Sigmoid colon (tissue), 6 donors: ENCODE measurements at regions not wholly inside any gene's neighbourhood (a gene's known extent, or its start where the extent isn't known, plus 50 kb on each side); places are given as distances from the start of the nearest gene placed in this dataset.

Experiments
- DNase-seq: peaks from one replicate; pipeline ENCODE4 v3.0.0-alpha.2; 2019
- H3K27ac ChIP-seq, 4 donors: fragments of 200-600 bp; sonication (generic); one replicate each; pipeline ENCODE4 v1.5.1; 2016 to 2019; ENCODE audit warnings: mild to moderate bottlenecking in 1 of 4
- H3K27me3 ChIP-seq, 3 donors: fragments of 200-600 bp; sonication (generic); one replicate each; pipeline ENCODE4 v1.5.1; 2019; ENCODE audit warnings: mild to moderate bottlenecking in 1 of 3
- H3K36me3 ChIP-seq, 4 donors: fragments of 200-600 bp; sonication (generic); one replicate each; pipeline ENCODE4 v1.5.1; 2016 to 2019
- H3K4me1 ChIP-seq, 4 donors: fragments of 200-600 bp; sonication (generic); one replicate each; pipeline ENCODE4 v1.5.1; 2017 to 2019
- H3K4me3 ChIP-seq, 4 donors: fragments of 200-600 bp; sonication (generic); one replicate each; pipeline ENCODE4 v1.5.1; 2017 to 2019; ENCODE audit warnings: mild to moderate bottlenecking in 2 of 4, moderate library complexity in 1 of 4
- H3K9me3 ChIP-seq, 4 donors: fragments of 200-600 bp in 3 of 4; sonication (generic) in 3 of 4; one replicate each; pipeline versions ENCODE4 v1.5.1 to v1.6.1; 2013 to 2019
- CTCF ChIP-seq, 4 experiments: fragments of 450-650 bp in 3 of 4; fragments of 200-600 bp in 1 of 4; IDR thresholded peaks; one replicate each; pipeline ENCODE4 v1.5.1; 2016 to 2019; ENCODE audit warnings: antibody characterized with exemption in 4 of 4, mild to moderate bottlenecking in 3 of 4, moderate library complexity in 2 of 4
- EP300 ChIP-seq, 4 donors: sonication (generic); formaldehyde crosslinking; IDR thresholded peaks; one replicate each; pipeline ENCODE4 v1.6.1; 2017; ENCODE audit warnings: antibody characterized with exemption in 4 of 4
- POLR2A ChIP-seq, 2 donors: fragments of 450-650 bp; IDR thresholded peaks; one replicate each; pipeline ENCODE4 v1.6.1; 2016; ENCODE audit warnings: antibody characterized with exemption in 2 of 2, mild to moderate bottlenecking in 2 of 2, moderate library complexity in 2 of 2
- POLR2AphosphoS5 ChIP-seq, 4 donors: sonication (generic); formaldehyde crosslinking; IDR thresholded peaks; one replicate each; pipeline ENCODE4 v1.6.1; 2017; ENCODE audit warnings: antibody characterized with exemption in 4 of 4
- WGBS, 2 donors: extraction: QIAGEN DNeasy Blood & Tissue Kit; methylation state at CpG; one replicate each; pipeline ENCODE4 v1.1.7; 2013; 5-methylcytosine and 5-hydroxymethylcytosine counted together
- intact Hi-C: fragments of 100-400 bp; cut with DNase I; formaldehyde crosslinking; loops from one replicate; pipeline ENCODE4 v1.15.1; 2023
- donor health status: healthy with polysubstance abuse.
- donor health status: healthy.

- Histone ChIP-seq H3K4me3 (no peak overlapping the region), H3K27me3 (no peaks in the 10 kb centered on the region), H3K27ac (peak overlapping the region in 3 of 4 donors; percentile 79 to 81 (median 80)), H3K4me1 (peaks cover 0 to 76% (median 66%) of the 10 kb centered on the region in 4 donors), H3K36me3 (no peaks in the 10 kb centered on the region), H3K9me3 (no peaks in the 10 kb centered on the region)
- TF ChIP-seq EP300 (IDR thresholded peaks at IDR 0.05) (no peak), POLR2A (IDR thresholded peaks at IDR 0.05) (no peak), CTCF (IDR thresholded peaks at IDR 0.05) (no peak), POLR2AphosphoS5 (IDR thresholded peaks at IDR 0.05) (no peak)
- DNase-seq: no peak
- intact Hi-C loops: no loop called here
- WGBS, 2 donors: 52 to 57% methylated on average over 1 of the region's 1 CpG
Measured at GRCh38 chr13:30120133-30120822, 187.1 kb downstream of the KATNAL1 start.

GRCh38 chr13:30119476-30119875 is 187.9 kb downstream of the KATNAL1 start:
- Histone ChIP-seq H3K36me3 (no peaks in the 10 kb centered on the region), H3K4me3 (peak overlapping the region in 1 of 4 donors; percentile 7), H3K27ac (peak overlapping the region in 3 of 4 donors; percentile 79 to 81 (median 80)), H3K4me1 (peaks cover 0 to 72% (median 64%) of the 10 kb centered on the region in 4 donors), H3K9me3 (no peaks in the 10 kb centered on the region), H3K27me3 (no peaks in the 10 kb centered on the region)
- WGBS, 2 donors: 4 to 8% methylated on average over 6 of the region's 6 CpGs
- peak; percentile 85 to 95 (median 90) for TF ChIP-seq POLR2AphosphoS5 (IDR thresholded peaks at IDR 0.05)
- no peak for TF ChIP-seq POLR2A (IDR thresholded peaks at IDR 0.05)
- peak; percentile 45 to 81 (median 68) for TF ChIP-seq EP300 (IDR thresholded peaks at IDR 0.05)
- DNase-seq: no peak
- intact Hi-C loops: loop anchor here (5.0 kb wide), 1 partner anchor 682 kb away; no protein-coding TSS in a partner anchor

- intact Hi-C loops: loop anchor here (5.0 kb wide), 1 partner anchor 679 kb away; no protein-coding TSS in a partner anchor
Measured at GRCh38 chr13:30116379-30116778, 191.0 kb downstream of the KATNAL1 start.

GRCh38 chr13:30115257-30115600 is 192.1 kb downstream of the KATNAL1 start:
- intact Hi-C loops: loop anchor here (2.0 to 5.0 kb wide), 2 partner anchors 342 to 678 kb away; no protein-coding TSS in a partner anchor
- Histone ChIP-seq H3K36me3 (no peaks in the 10 kb centered on the region), H3K4me3 (peak overlapping the region in 3 of 4 donors; percentile 62 to 65 (median 65)), H3K27ac (peak overlapping the region in 3 of 4 donors; percentile 70 to 78 (median 77)), H3K27me3 (no peaks in the 10 kb centered on the region), H3K9me3 (no peaks in the 10 kb centered on the region), H3K4me1 (peaks cover 0 to 58% (median 55%) of the 10 kb centered on the region in 4 donors)
- TF ChIP-seq POLR2AphosphoS5 (IDR thresholded peaks at IDR 0.05): no peak
- TF ChIP-seq EP300 (IDR thresholded peaks at IDR 0.05): no peak
- TF ChIP-seq CTCF (IDR thresholded peaks at IDR 0.05): peak in 2 of 4 experiments; percentile 2 to 7
- no peak for TF ChIP-seq POLR2A (IDR thresholded peaks at IDR 0.05)
- no peak for DNase-seq
- 8 to 29% methylated on average over 9 of the region's 9 CpGs for WGBS, 2 donors

More at GRCh38 chr13:30116379-30116778, 191.0 kb downstream of the KATNAL1 start:
- H3K27ac ChIP-seq: no peak overlapping the region
- H3K4me1 ChIP-seq: peaks cover 0 to 70% (median 66%) of the 10 kb centered on the region in 4 donors
- no peak for DNase-seq
- no peaks in the 10 kb centered on the region for H3K9me3 ChIP-seq
- 80 to 92% methylated on average over 6 of the region's 6 CpGs for WGBS, 2 donors
- no peak for TF ChIP-seq POLR2A (IDR thresholded peaks at IDR 0.05)
- no peaks in the 10 kb centered on the region for H3K36me3 ChIP-seq
- H3K4me3 ChIP-seq: no peak overlapping the region
- no peaks in the 10 kb centered on the region for H3K27me3 ChIP-seq

GRCh38 chr13:30114571-30115256 is 192.6 kb downstream of the KATNAL1 start:
- peak; percentile 94 for DNase-seq
- WGBS, 2 donors: 1% methylated on average over 67 of the region's 67 CpGs

More at GRCh38 chr13:30114571-30115256, 192.6 kb downstream of the KATNAL1 start:
- H3K4me1 ChIP-seq: peaks cover 0 to 53% (median 50%) of the 10 kb centered on the region in 4 donors
- no peaks in the 10 kb centered on the region for H3K36me3 ChIP-seq
- peak overlapping the region; percentile 47 to 78 (median 74) for H3K27ac ChIP-seq
- TF ChIP-seq CTCF (IDR thresholded peaks at IDR 0.05) (peak; percentile 79 to 90 (median 88)), POLR2A (IDR thresholded peaks at IDR 0.05) (no peak), POLR2AphosphoS5 (IDR thresholded peaks at IDR 0.05) (peak in 3 of 4 donors; percentile 39 to 63 (median 59)), EP300 (IDR thresholded peaks at IDR 0.05) (no peak)
- no peaks in the 10 kb centered on the region for H3K27me3 ChIP-seq
- H3K9me3 ChIP-seq: no peaks in the 10 kb centered on the region
- intact Hi-C loops: loop anchor here (2.0 to 5.0 kb wide), 4 partner anchors 177 to 677 kb away; no protein-coding TSS in a partner anchor
- H3K4me3 ChIP-seq: peak overlapping the region; percentile 30 to 65 (median 64)
